GM11168 (cell line): ENCODE measurements at regions not wholly inside any gene's neighbourhood (a gene's known extent, or its start where the extent isn't known, plus 50 kb on each side); places are given as distances from the start of the nearest gene placed in this dataset.

Experiments
- in situ Hi-C: fragments of 300-500 bp; cut with MboI; formaldehyde crosslinking; loops from one replicate; pipeline ENCODE4 v1.12.0; 2022; ENCODE audit warnings: low sequenced_read_pairs; ENCODE audit not compliant: unreplicated experiment

GRCh38 chr18:51664236-51664635, 466.8 kb upstream of the MEX3C start:
- in situ Hi-C loops: loop anchor here (25.0 kb wide), 1 partner anchor 623 kb away; no protein-coding TSS in a partner anchor

DNA sequence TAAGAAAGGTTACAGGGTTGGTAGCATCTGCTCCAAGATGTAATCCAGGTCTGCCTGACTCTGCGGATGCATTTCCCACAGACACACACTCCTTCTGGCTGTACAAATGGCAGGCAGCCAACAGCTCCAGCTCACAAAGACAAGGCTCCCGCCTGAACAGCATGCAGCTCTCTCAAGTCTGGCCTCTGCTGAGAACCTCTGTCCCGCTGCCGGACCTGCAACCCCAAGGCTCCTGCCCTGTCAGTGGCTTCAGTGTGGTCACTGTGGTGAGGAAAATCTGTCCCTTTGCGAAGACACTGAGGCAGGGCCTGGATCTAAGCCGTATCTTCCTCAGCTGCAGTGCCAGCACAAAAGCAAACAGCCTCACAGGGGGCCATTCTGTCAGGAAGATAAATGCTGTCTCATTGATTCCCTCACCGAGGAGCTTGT, 469.3 kb upstream of the MEX3C start:
- in situ Hi-C loops: loop anchor here (25.0 kb wide), 1 partner anchor 621 kb away; no protein-coding TSS in a partner anchor

GRCh38 chr18:51668101-51668500, 470.6 kb upstream of the MEX3C start:
- in situ Hi-C loops: loop anchor here (25.0 kb wide), 1 partner anchor 619 kb away; no protein-coding TSS in a partner anchor

GRCh38 chr18:51668607-51669006, 471.1 kb upstream of the MEX3C start:
- in situ Hi-C loops: loop anchor here (25.0 kb wide), 1 partner anchor 619 kb away; no protein-coding TSS in a partner anchor

DNA sequence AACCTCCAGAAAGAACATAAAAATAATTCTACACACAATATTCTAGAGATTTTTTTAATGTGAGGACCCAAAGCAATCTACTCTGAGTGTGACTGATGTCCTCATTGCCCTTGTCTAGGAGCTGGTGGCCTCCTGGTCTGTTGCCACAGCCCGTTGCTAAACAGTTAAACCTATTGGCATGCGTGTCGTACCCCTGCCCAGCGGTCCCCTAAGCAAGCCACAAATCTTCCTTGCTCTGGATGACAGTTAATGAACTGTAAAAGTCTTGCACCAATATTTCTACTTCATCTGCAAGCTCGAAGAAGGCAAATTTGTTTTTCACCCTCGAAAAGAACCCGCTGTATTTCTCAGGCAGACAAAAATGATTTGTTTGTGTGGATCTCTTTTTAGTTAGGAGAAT, 489.1 kb upstream of the MEX3C start:
- in situ Hi-C loops: no loop called here

- in situ Hi-C loops: no loop called here
These were observed 490.5 kb upstream of the MEX3C start for GRCh38 chr18:51687845-51688585.

DNA sequence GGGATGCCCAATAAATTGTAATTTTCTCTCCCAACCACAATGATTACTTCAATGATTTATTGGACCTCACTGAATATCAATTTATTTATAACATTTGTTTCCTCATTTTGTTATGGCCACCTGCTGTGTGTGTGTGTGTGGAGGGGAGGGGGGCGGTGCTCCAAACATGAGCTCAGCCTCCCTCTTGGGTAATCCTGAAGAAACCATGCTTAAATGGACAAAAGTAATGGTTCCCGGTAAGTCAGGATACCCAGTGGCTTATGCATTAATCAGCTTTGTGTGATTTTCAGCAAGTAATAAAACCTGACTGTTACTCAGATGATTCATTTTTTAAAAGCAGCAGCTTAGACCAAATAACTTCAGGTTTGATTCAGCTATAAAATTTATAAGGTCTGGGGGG, 495.1 kb upstream of the MEX3C start:
- in situ Hi-C loops: no loop called here

- in situ Hi-C loops: no loop called here
These were observed 513.9 kb upstream of the MEX3C start for GRCh38 chr18:51711298-51711889.

- in situ Hi-C loops: no loop called here
These were observed 515.3 kb upstream of the MEX3C start for GRCh38 chr18:51712821-51713220.

DNA sequence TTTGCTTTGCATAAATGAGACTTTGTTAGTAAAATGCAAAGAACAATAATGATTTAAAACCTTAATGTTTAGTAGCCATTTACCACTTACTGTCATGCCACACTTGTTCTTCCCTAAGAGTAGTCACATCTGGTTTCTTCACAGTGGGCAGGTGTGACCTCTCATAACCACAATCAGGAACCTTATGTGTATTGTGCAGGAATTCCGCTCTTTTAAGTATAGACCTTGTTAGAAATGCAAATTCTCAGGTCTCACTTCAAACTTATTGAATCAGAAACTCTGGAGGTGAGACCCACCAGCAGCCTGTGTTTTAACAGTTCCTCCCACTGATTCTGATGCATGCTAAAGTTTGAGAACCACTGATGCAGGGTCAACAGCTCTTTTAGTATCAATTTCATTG, 518.8 kb upstream of the MEX3C start:
- in situ Hi-C loops: no loop called here

DNA sequence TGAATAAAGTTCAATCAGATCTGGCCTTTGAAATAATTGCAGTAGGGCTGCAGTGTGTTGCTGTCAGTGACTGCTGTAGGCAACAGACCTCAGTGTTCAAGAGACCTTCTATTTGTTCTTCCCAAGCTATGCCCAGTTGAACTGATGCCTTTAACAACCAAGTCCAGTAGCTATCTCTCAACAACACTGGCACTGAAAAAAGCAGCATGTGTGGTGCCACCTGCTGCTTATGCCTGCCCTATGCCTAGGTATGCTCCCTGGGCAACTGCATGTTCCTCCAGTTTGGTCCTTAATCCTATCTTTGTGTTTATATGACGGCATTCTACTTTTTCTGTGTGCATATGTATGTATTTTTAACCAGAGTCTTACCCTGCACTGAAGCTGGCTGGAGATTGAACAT, 523.9 kb upstream of the MEX3C start:
- in situ Hi-C loops: no loop called here

DNA sequence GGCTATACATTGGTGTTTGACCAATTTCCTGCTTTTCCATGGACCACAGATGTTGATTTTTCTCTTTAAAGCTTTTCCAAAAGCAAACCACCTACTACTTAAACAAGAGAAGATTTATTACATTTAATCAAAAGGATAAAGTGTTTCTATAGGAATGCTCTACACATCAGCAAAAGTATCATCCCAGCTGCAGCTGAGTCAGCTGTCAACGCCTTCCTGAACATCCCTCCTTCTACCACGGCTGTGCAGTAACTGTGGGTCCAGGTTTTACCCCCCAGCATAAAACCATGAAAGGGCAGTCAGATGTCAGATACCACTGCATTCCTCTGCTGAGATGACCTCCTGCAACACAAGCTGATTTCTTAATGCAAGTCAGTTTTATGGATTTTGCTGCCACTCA, 524.5 kb upstream of the MEX3C start:
- in situ Hi-C loops: no loop called here

- in situ Hi-C loops: no loop called here
These were observed 527.6 kb upstream of the MEX3C start for GRCh38 chr18:51724790-51725721.

- in situ Hi-C loops: no loop called here
These were observed 529.1 kb upstream of the MEX3C start for GRCh38 chr18:51726614-51727013.

- in situ Hi-C loops: no loop called here
These were observed 530.3 kb upstream of the MEX3C start for GRCh38 chr18:51727780-51728179.

DNA sequence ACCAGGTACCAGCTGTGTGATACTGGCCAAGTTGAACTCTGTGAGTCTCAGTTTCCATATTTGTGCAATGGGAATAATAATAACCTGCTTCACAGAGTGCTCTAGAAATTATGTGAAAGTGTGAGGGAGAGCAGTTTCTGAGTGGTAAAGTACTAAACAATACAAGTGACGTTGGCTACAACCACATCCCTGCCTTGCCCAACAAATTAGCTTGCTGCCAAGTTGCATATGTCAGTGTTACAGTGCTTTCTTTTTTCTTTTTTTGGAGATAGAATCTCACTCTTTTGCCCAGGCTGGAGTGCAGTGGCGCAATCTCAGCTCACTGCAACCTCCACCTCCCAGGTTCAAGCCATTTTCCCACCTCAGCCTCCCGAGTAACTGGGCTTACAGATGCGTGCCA, 533.6 kb upstream of the MEX3C start:
- in situ Hi-C loops: no loop called here

GRCh38 chr18:51734576-51734975, 537.1 kb upstream of the MEX3C start:
- in situ Hi-C loops: no loop called here

DNA sequence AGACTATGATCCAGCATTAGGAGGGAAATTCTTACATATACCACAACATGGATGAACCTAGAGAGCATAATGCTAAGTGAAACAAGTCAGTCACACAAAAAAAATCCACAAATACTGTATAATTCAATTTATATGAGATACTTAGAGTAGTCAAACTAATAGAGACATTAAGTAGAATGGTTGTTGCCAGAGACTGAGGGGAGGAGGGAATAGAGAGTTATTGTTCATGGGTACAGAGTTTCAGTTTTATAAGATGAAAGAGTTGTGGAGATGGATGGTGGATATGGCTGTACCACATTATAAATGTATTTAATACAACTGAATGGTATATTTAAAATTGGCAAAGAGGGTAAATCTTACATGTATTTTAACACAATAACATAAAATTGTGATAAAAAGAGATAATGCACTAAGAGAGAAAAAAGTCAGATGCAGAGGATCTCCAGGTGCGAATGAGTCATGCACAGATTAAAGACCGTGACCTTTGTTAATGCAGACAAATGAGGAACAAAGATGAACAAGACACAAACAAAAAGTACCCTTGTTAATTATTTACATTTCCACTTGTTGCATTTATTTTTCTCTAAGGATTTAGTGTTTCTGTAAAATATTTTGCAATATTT, 541.7 kb upstream of the MEX3C start:
- in situ Hi-C loops: no loop called here

GRCh38 chr18:51751901-51752300, 554.4 kb upstream of the MEX3C start:
- in situ Hi-C loops: no loop called here

DNA sequence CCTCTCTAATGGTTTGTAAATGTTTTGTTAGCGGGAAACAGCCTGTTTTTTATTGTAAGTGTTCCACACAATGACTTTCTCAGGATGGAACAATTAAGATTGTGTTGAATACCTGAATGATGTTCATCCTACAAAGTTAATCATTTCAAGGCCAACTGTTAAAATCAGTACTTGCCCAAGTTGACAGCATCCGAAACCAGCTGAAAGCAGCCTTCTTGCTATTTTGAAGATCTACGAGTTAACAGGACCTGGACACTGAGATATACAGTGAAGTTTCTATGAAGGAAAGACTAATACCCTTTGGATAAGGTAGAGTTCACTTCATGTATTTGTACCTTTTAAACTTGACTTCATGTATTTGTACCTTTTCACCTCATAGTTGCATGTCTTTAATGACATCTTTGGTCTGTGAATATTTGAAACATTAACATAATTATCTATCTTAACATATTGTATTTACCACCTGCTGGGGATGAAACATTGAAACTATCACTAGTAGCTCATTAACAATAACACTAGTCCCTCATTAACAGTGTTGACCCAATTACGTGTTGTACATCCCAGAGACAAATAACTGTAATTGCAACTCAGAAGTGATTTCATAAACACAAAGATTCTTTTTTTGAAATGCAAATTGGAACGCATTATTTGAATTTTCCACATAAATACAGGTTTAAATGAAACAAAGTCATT, 556.0 kb upstream of the MEX3C start:
- in situ Hi-C loops: no loop called here
